NCI-H1694 (cell line): ENCODE measurements at regions not wholly inside any gene's neighbourhood (a gene's known extent, or its start where the extent isn't known, plus 50 kb on each side); places are given as distances from the start of the nearest gene placed in this dataset.
"Not testable (repeated sequence)": the region's sequence is repeated elsewhere in the genome, so short reads cannot be mapped to it uniquely, and the experiment has no call there.

Source experiments
- DNase-seq: peaks from one replicate; lab custom pipeline; 2025; lab: John Stamatoyannopoulos, UW

DNA sequence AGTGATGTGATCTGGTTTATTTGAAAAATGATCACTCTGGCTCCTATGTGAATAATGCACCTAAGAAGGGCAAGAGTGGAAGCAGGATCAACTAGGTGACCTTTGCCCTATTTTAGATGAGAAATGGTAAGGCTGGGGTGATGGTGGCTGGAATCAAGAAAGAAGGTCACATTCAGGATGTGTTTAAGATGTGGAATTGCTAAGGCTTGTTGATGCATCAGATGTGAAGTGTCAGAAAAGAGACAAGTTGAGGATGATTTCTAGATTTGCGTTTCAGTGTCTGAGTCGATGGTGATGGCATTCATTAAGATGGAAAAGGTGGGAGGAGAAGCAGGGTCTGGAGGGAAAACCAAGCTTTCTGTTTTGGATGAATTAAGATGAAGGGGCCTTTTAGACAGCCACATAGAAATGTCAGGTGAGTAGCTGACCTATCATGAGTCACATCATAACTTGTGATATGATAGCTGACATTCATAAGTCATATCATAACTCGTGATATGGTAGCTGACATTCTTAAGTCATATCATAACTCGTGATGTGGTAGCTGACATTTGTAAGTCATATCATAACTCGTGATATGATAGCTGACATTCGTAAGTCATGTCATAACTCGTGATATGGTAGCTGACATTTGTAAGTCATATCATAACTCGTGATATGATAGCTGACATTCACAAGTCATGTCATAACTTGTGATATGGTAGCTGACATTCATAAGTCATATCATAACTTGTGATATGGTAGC is 101.2 kb upstream of the SEC11C start:
- no peak for DNase-seq

DNA sequence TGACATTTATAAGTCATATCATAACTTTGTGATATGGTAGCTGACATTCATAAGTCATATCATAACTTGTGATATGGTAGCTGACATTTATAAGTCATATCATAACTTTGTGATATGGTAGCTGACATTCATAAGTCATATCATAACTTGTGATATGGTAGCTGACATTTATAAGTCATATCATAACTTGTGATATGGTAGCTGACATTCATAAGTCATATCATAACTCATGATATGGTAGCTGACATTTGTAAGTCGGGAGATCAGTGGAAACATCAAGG is 100.7 kb upstream of the SEC11C start:
- not testable (repeated sequence) for DNase-seq

DNA sequence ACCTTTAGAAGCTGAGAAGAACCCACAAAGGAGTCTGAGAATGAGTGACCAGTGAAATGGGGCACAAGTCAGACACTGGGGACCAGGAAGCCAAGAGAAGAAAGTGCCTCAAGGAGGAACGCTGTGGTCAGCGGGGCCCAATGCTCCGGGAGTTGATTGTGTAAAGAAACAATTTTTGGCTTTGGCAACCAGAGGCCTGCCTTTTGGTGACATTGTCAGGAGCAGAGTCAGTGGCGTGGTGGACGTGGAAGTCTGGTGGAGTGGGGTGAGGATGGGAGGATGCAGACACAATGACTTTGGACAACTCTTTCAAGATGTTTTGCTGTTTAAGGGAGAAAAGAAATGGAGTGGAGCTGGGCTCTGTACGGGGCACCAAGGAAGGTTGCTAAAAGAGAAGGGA is 100.2 kb upstream of the SEC11C start:
- no peak for DNase-seq

GRCh38 chr18:59040770-59041148 is 98.9 kb upstream of the SEC11C start:
- no peak for DNase-seq

DNA sequence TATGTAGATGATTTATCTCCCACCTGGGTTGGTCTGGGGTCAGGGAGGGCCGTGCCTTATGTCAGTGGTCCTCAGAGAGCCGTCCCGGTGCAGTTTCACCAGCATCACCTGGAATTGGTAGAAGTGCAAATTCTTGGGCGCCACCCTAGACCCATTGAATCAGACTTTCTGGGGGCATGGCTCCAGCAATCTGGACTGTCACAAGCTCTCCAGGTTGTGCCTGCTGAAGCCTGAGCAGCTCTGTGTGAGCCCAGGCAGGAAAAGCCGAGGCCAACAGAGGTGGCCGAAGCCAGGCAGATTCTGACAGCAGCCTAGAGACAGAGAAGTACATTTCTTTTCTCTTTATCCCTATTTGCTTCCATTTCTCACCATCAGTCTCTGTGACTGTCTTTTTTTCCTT is 98.4 kb upstream of the SEC11C start:
- no peak for DNase-seq

DNA sequence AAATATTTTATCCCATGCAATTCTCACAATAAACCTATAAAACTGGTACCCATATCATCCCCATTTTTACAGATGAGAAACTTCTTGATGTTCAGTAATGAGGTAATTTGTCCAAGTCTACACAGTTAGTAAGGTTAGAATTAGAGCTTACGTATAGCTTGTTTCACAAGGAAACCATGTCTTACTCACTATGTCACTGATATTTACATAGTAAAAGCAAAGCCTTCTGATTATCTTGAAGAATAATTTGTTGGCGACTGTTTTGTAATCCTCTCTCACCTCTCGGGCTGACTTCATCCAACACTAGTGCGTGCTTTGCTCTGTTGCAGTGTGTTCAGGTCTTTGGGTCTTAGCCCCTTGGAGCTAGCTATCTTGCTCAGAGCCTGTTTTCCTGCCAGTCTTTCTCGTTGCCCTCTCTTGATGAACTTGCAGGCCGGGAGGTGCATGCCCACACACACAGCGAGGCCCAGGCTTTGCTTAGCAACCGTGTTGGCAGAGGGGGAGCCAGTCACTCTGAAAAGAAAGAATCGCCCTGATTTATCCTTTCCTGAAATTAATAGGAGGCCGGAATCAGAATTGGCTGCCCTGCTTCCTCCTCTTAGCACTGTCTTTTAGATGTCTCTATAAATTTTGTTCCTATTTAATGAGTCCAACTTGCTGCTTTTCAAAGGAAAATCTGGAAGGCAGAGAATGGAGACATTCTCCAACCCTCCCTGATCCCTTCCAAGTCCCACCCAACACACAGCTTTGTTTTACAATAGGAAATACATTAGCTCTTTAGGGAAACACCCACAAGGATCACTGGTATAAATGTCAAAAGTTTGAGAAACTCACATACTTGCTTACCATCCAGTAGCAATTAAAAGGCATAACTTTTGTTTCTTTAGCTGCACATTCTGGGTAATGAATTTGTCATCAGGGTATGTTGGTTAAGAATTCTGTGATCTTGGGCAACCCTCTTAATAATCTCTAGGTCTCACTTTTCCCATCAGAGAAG is 97.6 kb upstream of the SEC11C start:
- no peak for DNase-seq

DNA sequence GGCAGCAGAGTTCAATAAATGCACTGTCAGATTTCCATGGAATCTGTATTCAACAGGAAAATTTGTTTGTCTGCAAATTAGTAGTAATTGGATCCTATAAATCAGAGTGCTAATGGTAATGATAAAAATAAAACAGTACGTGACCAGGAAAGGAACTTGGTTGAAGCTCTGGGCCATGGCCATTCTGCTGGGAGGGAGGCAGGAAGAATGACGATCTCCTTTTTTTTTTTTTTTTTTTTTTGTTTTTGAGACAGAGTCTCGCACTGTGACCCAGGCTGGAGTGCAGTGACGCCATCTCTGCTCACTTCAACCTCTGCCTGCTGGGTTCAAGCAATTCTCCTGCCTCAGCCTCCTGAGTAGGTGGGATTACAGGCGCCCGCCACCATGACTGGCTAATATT is 94.8 kb upstream of the SEC11C start:
- DNase-seq = no peak

DNA sequence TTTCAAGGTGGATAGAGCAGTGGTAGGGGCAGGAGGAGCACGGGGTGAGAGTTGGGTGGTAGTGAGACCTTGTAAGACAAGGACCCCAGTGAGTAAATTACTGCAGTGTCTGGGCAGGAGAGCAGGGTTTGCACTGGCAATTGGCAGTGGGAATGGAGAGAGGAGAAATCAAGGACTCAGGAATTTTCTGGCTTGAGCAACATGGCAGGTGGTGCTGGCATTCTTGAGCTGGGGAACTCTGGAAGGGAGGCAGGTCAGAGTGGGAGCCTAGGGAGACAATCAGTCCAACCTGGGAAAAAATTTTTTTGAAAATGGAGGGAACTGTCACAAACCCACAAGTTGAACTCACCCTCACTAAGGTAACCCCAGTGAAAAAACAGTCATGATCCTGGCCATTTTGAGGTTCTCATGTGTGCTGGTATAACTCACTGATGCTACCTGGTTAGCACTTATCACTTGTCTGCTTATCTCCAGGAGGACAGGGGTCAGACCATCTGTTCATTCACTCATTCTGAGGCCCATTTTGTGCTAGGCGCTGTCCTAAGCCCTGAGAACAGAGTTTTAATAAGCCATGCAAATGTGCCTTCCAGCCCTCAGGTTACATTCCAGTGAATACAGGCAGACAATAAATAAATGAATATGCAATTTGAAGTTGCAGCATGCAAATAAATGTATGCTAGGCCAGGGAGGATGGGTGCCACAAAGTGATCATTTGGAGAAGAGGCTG is 92.2 kb upstream of the SEC11C start:
- DNase-seq = no peak

DNA sequence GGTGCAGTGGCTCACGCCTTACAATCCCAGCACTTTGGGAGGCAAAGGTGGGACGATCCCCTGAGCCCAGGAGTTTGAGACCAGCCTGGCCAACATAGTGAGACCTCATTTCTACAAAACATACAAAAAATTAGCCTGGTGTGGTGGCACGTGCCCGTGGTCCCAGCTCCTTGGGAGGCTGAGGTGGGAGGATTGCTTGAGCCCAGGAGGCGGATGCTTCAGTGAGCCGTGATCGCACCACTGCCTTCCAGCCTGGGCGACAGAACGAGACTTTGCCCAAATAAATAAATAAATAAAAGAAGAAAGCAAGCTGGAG is 91.7 kb upstream of the SEC11C start:
- no peak for DNase-seq

GRCh38 chr18:59048378-59048777 is 91.3 kb upstream of the SEC11C start:
- DNase-seq = no peak

GRCh38 chr18:59049721-59050660 is 89.7 kb upstream of the SEC11C start:
- peak; percentile 77 for DNase-seq

DNA sequence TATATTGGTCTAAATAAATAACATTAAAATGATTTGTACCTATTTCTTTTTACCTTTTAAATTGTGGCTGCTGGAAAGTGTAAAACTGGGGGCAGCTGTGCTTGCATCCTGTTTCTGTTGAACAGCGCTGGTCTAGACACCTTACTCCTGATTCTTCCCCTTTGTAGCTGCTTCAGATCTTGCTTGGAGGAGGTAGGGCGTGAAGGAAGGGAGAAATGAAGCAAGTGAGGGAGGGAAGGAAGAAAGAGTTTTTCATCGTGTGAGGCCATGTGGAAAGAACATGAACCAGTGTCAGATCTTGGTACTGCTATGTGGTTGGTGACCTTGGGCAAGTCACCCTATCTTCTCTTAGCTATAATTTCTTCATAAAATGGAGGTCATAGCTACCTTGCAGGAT is 89.0 kb upstream of the SEC11C start:
- no peak for DNase-seq

DNA sequence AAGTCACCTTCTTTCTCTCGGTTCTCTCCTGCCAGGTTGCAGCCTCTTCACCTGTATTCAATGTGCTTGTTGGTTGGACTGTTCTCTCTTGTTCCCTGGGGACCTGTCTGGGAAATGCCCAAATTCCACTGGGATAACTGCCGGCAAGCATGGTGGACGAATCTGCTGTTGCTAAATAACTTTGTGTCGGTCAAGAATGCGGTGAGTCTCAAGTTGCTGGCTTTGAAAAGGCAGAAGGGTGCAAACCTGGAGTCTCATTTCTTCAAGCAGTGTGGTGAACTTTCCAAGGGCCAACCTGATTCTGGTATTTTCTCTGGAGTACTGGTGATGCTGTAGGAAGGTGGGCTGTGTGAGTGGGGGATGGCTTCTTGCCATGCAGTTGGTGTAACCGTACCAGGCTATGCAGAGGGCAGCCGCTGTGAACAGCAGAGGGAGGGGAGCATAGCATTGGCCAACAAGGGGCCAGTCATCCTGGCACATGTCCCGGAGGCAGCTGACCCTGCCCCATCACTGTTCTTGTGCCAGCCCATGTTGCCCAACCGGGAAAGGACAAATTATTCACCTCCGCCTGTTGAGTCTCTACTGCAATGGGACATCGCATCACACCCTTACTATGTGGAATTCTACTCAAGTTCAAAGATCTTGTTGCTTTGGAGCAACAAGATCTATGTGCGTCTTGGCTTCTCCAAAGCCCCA is 88.1 kb upstream of the SEC11C start:
- no peak for DNase-seq

DNA sequence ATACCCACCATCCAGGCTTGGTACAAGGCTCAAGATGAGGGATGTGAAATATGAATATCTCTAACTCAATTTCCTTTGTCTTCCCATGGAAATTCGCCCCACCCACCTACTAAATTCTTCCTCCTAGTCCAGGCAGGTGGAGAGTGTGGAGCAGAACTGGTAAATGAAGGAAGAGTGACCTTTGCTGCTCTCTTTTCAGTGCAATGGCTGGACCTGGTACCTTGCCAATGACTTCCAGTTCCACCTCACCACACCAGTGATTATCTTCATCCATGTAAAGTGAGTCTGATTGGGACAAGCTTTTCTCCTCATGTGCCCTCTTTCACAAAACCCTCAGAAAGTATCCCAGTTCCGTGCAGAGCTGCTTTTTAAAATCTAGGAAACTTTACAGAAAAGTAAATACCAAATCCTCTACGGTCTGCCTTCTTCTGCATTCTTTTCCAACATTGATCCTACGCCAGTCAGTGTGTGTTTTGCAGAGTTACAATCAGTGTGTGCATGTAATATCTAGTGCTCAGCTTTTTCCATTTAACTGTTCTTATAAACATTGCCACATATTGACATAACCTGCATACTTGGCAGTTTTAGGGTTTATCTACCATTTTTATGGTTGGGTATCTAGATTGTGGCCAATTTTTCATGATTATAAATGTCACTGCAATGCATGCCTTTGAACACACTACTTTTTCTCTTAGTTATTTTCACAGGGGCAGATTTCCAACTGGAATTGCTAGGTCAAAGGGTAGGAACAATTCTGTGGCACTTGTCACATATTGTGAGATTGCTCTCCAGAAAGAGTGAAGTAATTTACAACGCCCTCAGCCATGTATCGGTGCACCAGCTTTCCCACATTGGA is 86.5 kb upstream of the SEC11C start:
- DNase-seq = no peak

DNA sequence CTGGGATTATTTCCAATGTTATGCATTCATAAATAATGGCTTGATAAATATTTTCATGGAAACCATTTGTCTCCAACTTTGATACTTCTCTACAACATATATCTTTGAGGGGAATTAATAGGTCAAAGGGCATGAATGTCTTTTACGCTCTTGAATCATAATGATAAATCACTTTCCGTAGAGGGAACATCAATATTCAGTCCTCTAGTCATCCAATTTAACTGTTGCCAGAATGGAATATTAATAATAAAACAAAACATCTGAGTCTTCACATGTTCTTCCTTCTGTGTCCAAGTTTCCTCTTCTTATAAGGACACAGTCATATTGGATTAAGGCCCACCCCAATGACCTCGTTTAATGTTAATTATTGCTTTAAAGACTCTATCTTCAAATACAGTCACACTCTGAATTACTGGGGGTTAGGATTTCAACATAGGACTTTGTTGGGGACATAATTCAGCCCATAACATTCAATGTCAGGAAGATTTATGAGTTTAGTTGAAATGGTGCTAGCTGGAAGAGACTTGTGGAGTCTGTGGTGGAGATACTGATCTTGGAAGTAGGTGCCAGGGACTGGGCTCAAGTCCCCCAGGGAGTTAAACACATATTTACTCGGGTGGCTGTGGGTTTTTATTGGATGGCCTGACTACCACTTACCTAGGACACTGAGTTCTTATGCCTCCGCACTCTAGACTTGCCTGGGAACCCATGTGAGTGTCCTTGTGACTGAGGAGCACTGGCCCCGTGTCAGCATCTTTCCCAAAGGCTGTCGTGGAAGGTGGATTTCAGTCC is 85.0 kb upstream of the SEC11C start:
- no peak for DNase-seq

DNA sequence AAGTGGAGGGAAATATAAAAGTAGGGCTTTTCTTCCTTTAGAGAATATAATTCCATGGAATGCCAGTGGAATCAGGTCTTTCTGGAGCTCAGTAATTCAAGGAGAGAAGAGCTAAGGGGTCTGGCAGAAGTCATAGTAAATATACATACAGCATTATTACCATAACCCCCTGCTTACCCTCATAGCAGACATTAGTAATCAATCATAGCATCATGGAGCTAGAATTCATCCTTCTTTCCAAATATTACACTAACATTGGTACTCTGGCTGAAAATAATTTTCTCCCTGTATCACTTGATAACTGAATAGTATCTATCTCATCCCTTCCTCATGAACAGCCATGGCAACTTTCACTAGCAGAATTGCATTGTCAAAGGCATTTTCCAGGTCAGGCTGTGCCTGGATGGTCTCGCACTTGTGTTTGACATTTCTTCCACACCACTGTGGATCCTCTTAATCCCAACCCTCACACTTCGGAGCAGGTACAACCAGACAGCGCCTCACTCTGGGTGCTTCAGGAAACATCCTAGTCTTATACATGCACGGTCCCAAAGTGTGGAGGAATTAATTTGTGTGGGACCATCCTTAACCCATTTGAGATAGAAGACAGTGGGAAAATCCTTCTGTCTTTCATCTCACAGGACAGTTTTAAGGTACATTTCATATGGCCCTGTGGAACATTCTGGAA is 84.2 kb upstream of the SEC11C start:
- no peak for DNase-seq

DNA sequence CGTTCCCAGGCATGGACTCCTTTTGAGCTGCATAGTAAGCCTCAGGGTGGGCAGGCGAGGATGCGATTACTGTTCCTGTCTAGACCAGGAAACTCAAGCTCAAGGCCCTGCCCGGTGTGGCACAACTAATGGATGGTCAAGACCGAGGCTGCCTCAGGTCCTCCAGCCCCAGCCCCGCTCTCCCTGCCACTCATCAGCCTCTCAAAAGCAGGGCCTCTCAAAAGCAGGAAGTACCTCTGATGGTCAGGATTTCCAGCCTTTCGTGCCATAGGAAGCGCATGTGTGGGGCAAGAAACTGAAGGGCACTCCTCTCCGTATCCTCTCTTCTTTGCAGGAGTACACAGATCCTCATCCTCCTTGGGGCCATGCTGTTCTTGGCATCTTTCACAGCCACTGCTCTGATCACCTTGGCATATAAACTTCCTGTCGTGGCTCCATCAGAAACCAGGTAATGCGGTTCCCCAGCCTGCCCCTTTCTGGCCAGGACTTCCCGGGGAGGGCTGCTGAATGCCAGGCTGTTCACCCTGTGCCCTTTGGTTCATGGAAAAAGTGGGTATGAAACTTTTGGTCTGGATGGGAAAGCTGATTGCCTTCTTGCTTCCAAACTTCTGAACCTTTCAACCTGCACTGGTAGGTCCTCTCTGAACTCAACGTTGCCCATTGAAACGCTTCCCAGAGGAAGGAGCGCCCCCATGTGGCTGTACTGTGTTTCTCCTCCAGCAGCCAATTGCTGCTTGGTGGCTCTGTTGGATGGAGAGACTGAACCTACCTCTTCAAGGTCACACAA is 82.8 kb upstream of the SEC11C start:
- DNase-seq = peak; percentile 54

DNA sequence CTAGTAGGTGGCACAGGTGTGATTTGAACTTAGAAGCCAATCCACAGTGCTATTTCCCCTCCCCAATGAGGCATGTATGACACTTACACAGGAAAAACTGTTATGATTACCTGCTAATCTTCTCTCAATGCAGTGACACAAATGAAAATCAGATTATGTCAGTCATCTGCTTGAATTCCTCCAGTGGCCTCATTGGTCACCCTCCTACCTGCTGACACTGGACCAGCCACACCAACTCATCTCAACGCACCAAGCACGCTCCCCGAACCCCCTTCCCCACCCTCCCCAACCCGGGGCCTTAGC is 82.2 kb upstream of the SEC11C start:
- DNase-seq = no peak
